ENCODE measurements at regions not wholly inside any gene's neighbourhood (a gene's known extent, or its start where the extent isn't known, plus 50 kb on each side); places are given as distances from the start of the nearest gene placed in this dataset.
"Not testable (repeated sequence)": the region's sequence is repeated elsewhere in the genome, so short reads cannot be mapped to it uniquely, and the experiment has no call there.

DNA sequence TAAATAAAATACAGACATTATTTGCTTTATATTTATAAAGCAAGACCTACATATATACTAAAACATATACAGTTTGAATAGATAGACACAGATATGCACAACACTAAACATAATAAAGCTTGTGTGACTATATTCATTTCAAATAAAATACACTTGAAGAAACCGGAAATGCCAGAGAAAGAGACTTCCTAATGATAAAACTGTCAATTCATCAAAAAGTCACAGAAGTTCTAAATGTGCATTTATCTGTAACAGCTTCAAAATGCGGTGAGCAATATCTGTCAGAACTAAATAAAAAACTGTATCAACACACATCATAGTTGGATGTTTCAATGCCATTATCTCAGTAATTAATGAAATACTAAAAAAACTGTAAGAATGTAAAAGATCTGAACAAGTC lies 60.6 kb upstream of the CTSV start:
- in situ Hi-C loops (cut with MboI; ENCODE audit: low pct_ligation_motif_present in 1 of 4, low pct_unique_long_range_greater_than_20kb in 1 of 4, low sequenced_read_pairs in 3 of 4); H3K4me3 ChIP-seq; intact Hi-C loops (cut with DNase I; ENCODE audit: low total_unique reads); DNase-seq; H3K27ac ChIP-seq; H3K27me3 ChIP-seq; H3K9me3 ChIP-seq; H3K36me3 ChIP-seq; H3K4me1 ChIP-seq: not testable (repeated sequence)
- WGBS, 2 donors (ENCODE audit: low coverage in 1 of 2): 79 to 83% methylated on average over 2 of the region's 2 CpGs

DNA sequence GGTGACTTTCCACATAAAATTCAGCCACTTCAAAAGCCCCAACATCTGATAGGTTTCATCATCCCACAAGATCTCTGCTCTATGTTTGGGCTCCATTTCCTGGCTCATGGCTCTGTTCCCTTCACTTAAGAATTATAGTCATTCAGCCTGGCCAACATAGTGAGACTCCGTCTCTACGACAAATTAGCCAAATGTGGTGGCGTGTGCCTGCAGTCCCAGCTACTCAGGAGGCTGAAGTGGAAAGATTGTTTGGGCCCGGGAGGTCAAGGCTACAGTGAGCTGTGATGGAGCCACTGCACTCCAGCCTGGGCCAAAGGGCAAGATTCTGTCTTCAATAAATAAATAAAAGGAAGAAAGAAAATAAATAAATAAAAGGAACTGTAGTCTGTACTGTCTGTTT lies 57.9 kb upstream of the CTSV start:
- DNase-seq: no peak
- in situ Hi-C loops (cut with MboI; ENCODE audit: low pct_ligation_motif_present in 1 of 4, low pct_unique_long_range_greater_than_20kb in 1 of 4, low sequenced_read_pairs in 3 of 4) (no loop called here), intact Hi-C loops (cut with DNase I; ENCODE audit: low total_unique reads) (no loop called here)
- TF ChIP-seq, protein P1, sequence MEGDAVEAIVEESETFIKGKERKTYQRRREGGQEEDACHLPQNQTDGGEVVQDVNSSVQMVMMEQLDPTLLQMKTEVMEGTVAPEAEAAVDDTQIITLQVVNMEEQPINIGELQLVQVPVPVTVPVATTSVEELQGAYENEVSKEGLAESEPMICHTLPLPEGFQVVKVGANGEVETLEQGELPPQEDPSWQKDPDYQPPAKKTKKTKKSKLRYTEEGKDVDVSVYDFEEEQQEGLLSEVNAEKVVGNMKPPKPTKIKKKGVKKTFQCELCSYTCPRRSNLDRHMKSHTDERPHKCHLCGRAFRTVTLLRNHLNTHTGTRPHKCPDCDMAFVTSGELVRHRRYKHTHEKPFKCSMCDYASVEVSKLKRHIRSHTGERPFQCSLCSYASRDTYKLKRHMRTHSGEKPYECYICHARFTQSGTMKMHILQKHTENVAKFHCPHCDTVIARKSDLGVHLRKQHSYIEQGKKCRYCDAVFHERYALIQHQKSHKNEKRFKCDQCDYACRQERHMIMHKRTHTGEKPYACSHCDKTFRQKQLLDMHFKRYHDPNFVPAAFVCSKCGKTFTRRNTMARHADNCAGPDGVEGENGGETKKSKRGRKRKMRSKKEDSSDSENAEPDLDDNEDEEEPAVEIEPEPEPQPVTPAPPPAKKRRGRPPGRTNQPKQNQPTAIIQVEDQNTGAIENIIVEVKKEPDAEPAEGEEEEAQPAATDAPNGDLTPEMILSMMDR (IDR thresholded peaks at IDR 0.05): no peak
- TF ChIP-seq EP300 (IDR thresholded peaks at IDR 0.05; ENCODE audit: low read depth): no peak
- TF ChIP-seq POLR2A (IDR thresholded peaks at IDR 0.05): no peak
- no peak for TF ChIP-seq POLR2AphosphoS5 (IDR thresholded peaks at IDR 0.05)
- H3K27ac ChIP-seq: no peak overlapping the region
- 87 to 93% methylated on average over 4 of the region's 4 CpGs for WGBS, 2 donors (ENCODE audit: low coverage in 1 of 2)
- H3K4me1 ChIP-seq: no peaks in the 10 kb centered on the region
- H3K27me3 ChIP-seq: no peaks in the 10 kb centered on the region
- no peaks in the 10 kb centered on the region for H3K9me3 ChIP-seq
- H3K4me3 ChIP-seq: no peak overlapping the region
- no peaks in the 10 kb centered on the region for H3K36me3 ChIP-seq

DNA sequence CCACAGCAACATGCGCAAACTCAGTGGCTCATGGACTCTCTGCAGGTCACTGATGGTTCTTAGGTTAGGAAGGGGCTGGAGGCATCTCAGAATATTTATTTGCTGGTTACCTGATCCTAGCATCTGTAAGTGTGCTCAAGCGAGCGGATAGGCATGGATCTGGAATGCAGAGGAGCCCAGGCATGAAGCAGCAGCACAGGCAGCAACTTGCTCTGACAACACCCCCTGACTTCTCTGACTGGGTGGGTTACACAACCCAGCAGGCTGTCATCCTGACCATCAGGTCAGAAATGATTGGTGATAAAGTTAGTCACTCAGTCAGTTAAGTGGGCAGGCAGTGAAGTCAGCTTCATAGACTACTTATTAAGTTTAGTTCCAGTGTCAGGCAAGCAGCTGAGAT lies 50.4 kb upstream of the CTSV start:
- H3K36me3 ChIP-seq; in situ Hi-C loops (cut with MboI; ENCODE audit: low pct_ligation_motif_present in 1 of 4, low pct_unique_long_range_greater_than_20kb in 1 of 4, low sequenced_read_pairs in 3 of 4): not testable (repeated sequence)

More for the DNA sequence above, 50.4 kb upstream of the CTSV start:
- H3K4me1 ChIP-seq; H3K27ac ChIP-seq; DNase-seq; H3K9me3 ChIP-seq; intact Hi-C loops (cut with DNase I; ENCODE audit: low total_unique reads); H3K4me3 ChIP-seq; H3K27me3 ChIP-seq: not testable (repeated sequence)
- 61 to 86% methylated on average over 2 to 3 of the region's 3 CpGs for WGBS, 2 donors (ENCODE audit: low coverage in 1 of 2)

Small RNAs in the stretch of these regions (small RNA-seq; reads per million reads assigned to genes)
- gene RNU6-798P: 0 reads per million in 4 donors

Measured in transverse colon (tissue), 4 donors.